T-helper 22 cell (primary cell): ENCODE measurements at regions not wholly inside any gene's neighbourhood (a gene's known extent, or its start where the extent isn't known, plus 50 kb on each side); places are given as distances from the start of the nearest gene placed in this dataset.

Experiments used
- DNase-seq: peaks from one replicate; pipeline ENCODE4 v3.0.0-alpha.2; 2020; ENCODE audit warnings: low read depth

DNA sequence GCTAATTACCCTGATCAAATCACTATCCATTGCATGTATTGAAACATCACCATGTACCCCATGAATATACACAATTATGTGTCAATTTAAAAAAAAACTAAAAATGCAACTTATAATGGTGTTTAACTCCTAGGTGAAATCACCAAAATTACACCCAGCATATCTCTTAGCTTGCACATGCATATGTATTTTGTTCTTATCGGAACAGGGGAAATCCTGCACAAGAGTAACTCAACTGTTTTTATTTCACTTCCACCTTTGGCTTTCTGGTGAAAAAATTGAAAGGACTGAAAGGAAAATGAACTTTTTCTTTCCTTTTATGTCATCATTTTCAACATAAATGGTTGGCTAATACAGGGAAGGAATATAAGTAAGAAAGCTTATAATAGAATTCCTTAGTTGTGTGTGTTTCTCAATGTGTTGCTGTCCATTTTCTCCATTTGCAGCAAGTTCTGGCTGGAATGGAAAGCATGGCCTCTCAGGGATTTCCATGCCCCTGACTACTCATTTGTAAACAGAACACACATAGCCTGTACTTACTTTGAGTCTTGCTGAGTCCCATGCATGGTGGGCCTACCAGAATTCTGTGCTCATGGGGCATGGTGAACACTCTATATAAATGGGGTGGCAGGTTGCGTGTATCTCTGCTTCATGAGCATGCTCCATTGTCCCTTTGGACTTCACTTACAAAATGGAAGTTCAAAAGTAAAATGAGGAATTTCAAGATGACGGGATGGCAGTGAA, 462.0 kb downstream of the HS3ST3B1 start:
- DNase-seq: no peak

DNA sequence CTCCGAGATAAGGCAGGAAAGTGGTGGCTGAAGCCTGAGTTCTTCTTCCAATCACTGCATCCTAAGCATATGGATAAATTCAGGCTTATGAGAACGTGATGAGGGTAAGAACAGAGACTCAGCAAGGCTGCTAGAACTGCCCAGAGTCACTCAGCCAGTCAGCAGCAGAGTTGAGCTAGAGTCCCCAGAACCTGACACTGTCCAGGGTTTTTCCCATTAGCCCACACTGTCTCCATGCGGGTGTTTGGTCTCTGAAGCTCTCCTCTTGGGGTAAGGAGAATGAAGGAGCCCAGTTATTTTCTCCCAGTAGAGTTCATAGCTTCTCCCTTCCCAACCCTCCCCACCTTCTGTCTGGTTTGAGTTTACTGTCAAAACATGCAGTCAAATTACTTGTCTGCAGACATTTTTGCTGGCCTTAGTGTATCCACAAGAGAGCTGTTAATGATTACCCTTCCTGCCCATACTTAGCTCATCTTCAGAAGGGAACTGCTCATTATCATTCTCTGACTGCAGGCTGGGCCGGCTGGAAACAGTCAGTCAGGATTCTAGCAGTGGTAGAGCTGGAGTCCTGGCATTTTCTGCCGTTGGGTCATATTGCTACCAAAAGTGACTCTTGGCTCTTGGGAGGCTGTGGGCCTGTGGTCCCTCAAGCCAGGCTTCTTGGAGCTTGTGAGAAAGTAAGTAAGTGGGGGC, 460.0 kb downstream of the HS3ST3B1 start:
- DNase-seq: no peak

DNA sequence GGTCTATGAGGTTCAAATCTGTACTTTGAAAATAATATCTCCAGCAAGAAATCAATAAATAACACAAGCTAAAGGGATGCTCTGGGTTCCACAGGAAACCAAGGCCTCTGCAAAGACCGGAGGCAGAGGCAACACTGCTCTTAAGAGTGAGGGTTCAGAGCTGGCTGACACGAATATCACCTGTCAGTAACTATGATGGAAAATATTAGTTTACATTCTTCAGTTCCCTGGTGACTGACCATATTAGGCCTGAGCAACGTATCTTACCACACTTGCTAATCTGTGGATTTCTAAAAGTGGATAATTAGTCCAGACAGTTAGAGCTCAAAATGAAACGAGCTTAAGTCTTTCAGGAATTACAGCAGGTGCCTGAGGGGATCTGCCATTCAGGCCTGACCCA, 459.3 kb downstream of the HS3ST3B1 start:
- no peak for DNase-seq

DNA sequence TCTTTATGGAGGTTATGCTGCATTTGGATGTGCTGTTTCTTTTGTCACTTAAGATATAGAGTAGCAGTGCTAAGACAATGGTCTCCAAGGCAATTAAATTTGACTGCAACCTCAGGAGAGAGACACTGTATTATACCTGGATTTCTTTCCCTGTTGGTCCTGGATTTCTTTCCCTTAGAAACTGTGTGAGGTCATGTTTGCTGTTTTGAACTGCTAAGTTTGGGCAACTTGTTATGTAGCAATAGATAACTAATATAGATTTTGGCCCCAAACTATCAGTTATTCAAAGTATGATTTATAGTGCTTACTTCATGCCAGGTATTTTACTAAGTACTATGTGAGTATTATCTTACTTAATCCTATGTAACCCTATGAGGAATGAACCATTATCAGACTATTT, 458.4 kb downstream of the HS3ST3B1 start:
- DNase-seq: no peak

DNA sequence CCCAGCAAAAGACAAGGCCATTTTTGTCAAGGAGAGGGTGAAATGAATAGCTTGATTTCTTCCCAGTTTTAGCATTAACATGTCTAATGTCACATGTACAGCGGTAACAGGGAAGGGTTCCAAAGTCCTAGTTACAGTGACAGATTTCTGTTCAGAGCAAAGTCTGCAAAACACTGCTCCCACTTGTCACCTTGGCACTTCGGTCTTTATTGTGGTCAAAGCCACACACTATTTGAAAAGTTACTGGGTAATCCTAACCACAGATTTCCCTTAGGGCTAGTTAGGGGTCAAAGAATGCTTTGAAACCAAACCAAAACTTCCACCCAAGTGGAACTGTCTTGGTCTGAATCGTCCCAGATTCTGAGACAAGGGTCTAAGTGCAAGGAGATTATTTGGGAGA, 455.6 kb downstream of the HS3ST3B1 start:
- DNase-seq: no peak

DNA sequence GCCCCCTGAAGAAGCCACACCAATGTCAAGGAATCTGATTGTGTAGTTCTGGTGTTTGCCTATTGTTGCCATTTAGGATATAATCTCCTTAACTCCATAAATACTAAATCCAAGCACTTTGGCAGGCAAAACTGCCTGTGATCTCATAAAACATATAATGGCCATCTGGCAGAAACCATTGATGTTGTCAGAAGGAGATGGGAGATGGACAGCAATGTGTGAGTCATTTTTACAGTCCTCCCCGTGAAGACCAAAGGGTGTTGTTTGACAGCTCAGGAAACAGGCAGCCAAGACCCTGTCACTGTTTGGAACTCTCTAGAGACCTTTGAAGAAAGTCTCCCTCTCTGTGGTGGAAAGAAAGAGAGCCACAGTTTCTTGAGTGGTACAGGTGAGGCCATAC, 454.1 kb downstream of the HS3ST3B1 start:
- DNase-seq: no peak

DNA sequence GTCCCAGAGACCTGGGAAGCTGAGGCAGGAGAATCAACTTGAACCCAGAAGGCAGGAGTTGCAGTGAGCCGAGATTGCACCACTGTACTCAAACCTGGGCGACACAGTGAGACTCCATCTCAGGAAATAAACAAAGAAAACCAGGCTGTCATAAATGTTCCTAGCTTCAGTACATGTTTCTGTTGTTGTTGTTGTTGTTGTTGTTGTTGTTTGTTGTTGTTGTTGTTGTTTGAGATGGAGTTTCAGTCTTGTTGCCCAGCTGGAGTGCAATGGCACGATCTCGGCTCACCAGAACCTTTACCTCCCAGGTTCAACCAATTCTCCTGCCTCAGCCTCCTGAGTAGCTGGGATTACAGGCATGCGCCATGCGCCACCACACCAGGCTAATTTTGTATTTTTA, 452.5 kb downstream of the HS3ST3B1 start:
- no peak for DNase-seq

DNA sequence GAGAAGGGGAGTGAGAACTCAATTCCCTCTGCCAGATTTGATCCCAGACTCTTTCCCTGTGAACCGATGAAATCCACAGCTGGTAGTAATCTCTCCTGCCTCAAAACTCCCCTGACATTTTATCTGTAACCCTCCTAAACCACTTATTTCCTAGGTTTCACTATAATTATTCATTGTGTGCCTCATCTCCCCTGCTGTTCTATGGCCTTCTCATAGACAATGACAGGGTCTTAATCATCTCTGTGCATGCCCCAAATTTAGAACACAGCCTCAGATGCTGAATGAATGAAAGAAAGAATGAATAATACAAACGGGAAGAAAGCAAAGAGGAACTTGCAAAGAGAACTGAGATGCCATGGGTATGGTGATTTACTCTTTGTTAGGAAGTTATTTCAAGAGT, 451.1 kb downstream of the HS3ST3B1 start:
- no peak for DNase-seq

DNA sequence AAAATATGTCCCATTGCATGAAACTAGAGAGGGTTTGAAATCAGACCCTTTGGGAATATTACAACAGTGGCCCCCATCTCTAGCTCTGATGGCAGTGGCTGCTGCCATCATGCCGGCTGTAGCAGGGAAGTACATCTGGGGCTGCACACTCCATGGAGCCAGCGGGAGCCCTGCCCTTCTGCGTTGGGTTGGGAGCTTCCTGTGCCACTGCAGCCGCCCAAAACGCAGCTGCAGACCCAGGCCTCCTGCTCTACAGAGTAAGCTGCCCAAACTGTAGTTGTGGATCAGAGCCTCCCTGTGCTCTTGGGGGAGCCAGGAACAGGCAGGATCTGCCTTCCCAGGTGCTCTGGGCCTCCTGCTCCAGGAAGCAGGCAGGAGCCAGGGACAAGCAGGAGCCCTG, 450.0 kb downstream of the HS3ST3B1 start:
- DNase-seq: no peak

DNA sequence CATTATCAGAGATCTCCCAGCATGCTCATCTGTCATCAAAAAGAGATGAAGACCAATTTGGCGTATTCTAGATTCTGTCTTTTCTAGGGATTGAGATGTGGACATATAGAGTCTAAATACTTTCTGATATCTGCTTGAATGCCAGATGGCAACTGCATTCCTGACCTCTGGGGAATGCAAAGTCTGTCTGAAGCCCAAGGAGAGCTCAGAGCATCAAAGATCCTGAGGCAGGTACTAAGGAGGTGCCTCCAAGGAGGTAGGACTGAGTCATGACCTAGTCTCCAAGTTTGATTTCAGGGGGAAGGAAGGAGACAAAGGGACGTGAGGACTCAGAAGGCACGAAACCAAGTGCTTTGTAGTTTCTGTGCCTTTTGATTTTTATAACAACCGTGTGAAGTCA, 448.4 kb downstream of the HS3ST3B1 start:
- no peak for DNase-seq

DNA sequence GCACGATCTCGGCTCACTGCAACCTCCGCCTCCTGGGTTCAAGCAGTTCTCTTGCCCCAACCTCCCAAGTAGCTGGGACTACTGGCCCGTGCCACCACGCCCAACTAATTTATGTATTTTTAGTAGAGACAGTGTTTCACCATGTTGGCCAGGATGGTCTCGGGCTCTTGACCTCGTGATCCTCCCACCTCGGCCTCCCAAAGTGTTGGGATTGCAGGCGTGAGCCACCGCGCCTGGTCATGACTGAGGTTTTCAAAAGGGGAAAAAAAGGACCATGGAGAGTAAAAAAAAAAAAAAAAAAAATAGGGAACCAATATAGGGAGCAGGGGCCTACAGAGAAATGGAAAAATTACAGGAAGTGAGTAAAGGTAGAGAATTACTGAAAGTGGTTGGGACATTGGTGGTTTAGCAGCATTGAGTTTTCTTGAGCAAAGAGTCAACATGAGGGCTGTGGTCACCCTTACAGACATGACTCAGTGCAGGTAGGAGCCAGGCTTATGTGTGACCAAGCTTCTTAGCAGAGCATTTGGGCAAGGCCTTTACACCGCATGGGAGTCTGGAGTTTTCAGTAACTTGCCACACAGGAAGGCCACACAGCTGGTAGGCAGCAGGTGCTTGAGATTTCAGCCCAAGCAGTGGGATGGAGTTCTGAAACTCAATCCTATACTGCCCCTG, 447.3 kb downstream of the HS3ST3B1 start:
- DNase-seq: no peak

DNA sequence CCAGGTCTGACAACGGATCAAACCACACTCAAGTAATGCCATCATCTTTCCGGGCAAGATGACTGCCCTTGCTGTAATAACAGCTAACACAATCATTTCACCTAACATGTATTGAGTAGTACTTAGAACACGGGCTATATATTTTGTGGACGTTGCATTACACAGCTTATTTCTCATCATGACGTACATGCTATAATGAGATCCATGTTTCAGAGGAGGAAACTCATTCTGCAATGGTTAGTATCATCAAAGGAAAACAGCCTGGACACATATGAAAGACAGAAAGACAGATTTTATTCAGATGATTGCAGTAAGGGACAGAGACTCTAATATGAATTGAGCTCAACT, 446.7 kb downstream of the HS3ST3B1 start:
- DNase-seq: no peak

DNA sequence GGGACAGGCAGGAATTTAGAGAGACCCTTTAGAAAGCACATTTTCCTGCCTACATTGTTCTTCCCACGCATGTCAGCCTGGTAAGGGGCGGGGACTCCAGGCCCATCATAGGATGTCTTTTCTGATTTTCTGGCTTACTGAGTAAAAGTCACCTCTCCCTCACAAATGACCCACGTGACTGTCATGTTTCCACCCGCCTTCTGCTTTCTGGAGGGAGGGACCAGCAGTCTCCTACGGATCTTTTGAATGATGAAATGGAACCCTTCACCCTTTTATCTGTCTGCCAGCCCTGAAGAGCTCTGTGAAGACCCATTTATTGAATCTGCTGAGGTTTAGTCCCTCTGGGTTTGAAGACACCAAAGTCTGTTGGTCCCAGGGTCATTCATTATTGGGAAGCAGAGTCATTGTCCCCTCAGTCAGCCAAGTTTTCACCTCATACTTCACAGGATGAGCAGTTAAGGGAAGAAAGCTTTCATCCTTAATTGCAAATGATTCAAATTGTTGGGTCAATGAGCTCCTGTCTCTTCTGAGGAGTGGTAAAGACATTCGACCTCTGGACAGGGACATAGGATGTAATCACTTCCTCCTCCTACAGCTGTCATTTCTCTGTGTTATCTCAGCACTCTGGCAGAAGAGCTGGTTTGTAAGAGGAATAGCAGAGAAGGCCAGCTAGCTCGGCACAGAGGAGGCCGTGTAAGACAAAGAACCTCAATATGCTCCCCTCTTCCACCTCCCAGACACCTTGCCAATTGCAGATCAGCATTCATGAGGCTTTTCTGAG, 446.1 kb downstream of the HS3ST3B1 start:
- DNase-seq: no peak

DNA sequence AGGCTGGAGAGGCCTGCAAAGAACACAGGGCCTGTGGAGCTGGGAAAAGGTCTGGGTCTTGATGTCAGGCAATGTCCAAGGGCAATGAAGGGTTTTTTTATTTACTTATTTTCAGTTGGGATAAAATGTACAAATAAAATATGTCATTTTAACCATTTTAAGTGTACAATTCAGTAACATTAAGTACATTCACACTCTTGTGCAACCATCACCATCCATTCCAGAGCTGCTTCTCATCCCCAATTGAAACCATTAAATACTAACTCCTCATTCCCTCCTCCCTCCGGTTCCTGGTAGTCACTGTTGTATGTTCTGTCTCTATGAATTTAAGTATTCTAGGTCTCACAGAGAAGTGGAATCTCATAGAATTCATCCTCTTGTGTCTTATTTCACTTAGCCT, 444.7 kb downstream of the HS3ST3B1 start:
- no peak for DNase-seq

DNA sequence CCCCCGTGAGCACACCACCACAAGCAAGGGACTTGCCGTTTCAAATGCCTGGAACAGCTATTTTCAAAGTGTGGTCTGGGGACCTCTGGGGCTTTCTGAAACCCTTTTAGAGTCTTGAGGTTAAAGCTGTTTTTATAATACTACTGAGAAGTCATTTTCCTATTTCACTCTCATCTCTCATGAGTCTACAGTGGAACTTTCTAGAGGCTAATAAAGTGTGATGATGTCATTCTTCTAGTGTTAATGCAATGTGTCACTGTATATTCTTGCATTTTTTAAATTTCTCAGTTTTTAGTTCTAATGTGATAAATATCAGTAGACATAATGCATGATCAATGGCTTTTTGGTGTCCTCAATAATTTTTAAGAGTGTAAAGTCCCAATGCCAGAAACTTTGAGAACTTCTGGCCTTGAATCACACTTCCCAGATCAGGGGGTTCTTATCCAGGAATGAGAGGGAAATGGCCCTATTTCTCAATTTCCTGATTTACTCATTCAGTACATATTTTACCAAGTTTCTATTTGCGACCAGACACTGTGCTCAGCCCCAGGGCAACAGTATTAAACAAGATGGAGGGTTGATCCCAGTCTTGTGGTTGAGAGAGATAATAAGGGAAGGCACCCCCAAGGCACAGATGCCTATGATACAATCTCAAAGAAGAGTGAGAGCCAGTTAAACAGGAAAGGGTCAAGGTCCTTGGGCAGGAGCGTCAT, 444.0 kb downstream of the HS3ST3B1 start:
- DNase-seq: no peak

DNA sequence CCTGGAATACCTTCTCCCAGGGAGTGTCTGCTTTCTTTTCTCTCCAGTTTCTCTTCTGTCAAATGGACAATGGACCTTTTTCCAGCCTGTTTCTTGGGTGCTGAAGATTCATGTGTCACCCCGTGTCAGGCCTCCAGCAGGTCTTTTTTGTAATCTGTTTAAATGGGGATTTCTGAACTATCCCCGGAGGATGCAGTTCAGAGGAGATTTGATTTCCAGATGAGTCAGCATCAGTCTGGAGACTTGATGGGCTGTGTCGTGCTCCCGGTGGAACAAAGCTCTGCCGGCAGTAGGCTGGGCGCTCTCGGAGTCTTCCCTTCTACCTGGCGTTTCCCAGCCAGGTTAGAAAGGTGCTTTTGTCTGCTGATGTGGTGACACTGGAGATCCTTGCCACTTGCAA, 440.6 kb downstream of the HS3ST3B1 start:
- DNase-seq: no peak

DNA sequence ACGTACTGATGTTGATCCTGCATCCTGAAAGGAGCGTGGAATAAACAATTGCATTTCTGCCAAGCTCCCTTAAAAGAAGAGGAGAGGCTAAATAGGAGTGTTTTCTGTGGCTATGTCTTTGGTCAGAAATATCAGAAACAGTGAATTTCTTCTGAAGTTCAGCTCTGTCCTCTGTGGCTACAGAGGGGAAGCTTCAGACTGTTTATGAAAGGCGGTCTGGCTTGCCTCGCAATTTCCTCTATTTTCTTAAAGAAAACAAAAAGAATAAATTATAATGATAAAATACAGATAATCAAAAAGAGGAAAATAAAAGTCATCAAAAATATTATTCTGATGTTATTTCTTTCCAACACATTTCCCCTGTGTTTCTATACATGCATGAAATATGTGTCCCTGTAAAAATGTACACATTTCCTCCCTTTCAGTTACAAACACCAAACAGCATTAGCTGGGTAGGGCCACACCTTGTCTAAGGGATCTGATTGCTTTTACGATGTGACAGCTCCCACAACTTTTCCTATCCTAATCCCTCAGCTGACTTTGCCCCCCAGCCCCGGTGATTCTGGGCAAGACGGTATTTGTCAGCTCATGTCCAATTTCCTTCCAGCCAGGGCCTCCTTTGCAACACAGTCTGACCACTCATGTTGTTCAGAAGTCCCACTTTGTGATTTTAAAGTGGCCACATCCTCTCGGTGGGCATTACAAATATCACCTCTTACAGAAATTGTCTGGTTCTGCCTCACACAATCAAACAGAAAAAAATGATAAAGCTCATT, 439.0 kb downstream of the HS3ST3B1 start:
- no peak for DNase-seq

DNA sequence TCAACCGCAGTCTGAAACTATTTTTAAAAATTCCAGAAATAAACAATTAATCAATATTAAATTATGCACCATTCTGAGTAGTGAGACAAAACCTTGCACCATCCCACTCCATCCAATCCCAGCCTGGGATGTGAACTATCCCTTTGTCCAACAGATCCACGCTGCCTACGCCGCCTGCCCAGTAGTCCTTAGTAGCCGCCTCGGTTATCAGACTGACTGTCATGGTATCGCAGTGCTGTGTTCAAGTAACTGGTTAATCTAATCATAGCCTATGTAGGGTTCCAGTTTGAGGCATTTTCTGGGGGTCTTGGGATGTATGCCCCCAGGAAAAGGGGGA, 437.7 kb downstream of the HS3ST3B1 start:
- no peak for DNase-seq

DNA sequence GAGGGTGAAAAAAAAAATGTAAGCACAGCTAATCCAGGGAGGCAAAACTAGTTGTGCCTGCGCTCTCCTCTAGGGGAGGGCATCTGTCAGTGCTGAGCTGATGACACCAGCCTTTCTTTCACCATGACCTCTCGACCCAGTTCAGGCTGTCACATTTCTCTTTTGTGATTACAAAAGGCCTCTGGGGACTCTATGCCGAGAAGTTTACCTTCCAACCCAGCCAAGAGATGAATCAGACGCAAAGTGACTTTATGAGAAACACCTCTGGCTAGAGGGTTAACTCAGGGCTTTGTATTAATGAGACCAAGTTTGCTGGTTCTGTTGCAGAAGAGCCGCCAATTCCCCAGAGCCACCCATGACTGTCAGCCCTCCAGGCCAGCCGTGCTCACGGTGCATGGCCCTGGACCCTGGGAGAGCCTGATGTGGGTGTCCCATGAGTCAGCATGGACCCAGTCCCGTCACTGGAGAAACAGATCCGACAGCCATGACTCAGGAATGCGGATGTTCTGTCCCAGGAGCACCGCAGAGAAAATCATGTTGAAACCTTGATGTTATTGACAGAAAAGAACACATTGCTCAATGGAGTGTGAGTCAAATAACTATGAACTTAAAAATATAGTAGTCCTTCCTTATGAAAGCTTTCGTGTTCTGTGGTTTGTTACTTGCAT, 437.2 kb downstream of the HS3ST3B1 start:
- DNase-seq: no peak

DNA sequence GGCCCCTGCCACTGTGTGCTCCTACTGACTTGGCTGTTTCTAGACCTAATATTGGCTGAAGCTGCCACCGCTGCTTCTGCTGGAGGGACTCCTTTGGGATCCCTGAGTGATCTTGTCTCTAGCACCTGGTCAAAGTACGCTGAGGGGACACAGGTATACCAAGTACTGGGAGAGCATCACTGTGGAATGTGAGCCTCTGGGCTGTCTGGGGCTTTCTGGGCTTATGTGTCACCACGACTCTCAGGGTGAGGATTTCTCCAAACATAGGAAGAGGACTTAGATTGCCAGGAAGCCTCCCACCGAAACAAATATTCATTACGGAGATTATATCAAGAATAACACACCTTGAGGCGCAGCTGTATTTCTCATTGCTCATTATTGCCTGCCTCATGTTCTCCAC, 435.8 kb downstream of the HS3ST3B1 start:
- DNase-seq: no peak

DNA sequence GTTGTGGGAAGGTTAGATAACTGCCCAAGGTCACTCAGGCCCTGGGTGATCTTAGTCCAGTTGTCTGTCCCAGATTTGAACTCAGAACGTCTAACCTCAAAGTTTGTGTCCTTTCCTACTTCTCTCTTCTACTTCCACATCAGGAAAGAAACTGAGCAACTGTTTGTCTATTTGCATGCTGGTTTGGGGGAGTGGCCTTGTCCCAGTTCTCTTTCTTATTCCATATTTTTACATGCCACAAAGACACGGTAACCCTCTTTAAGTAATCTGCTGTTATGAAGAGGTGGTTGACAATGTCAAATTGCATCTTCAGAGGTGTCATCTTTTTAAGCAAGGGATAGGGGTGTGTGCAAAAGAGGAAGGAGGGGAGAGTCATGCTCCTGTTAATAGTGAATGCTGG, 432.5 kb downstream of the HS3ST3B1 start:
- DNase-seq: no peak
